ENCODE measurements at regions not wholly inside any gene's neighbourhood (a gene's known extent, or its start where the extent isn't known, plus 50 kb on each side); places are given as distances from the start of the nearest gene placed in this dataset.

DNA sequence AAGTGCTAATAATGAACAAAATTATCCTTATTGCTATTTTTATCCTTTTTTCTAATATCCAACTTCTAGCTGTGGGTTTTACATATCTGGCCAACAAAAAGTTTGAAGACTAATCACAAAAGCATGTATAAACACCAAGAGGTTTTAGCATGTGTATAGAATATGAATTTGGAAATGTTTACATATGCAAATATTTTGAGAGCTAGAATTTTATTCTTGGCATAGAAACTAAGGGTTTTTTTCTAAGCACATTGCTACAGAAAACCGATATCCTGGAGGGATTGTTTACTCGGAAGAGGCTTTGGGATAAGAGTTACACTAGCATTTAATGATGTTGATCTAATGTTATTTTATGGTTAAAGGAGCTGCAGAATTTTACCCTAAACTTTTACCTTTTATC is 392.1 kb downstream of the EFNB2 start:
- Histone ChIP-seq H3K4me2 (ENCODE audit: extremely low read depth, insufficient read depth, low read length) (peak overlapping the region; percentile 30), H3K27ac (ENCODE audit: insufficient read depth, low read length) (no peak overlapping the region), H3K4me3 (replicated peaks in 1 of 4; ENCODE audit: control extremely low read depth in 1 of 4, insufficient read depth in 1 of 4, low read depth in 3 of 4, low read length in 4 of 4) (no peak overlapping the region), H3K4me1 (ENCODE audit: control insufficient read depth, extremely low read depth, insufficient read depth, low read length) (peaks cover 11% of the 10 kb centered on the region), H3K27me3 (ENCODE audit: control insufficient read depth, insufficient read depth, low read length) (no peaks in the 10 kb centered on the region), H3K9me3 (ENCODE audit: control insufficient read depth, insufficient read depth, low read depth, low read length) (no peaks in the 10 kb centered on the region), H3K79me2 (ENCODE audit: control insufficient read depth, insufficient read depth, low read length) (no peaks in the 10 kb centered on the region), H2AFZ (ENCODE audit: low read length) (no peak overlapping the region), H3K9ac (ENCODE audit: insufficient read depth, low read length) (no peak overlapping the region), H4K20me1 (ENCODE audit: control insufficient read depth, extremely low read depth, insufficient read depth, low read length) (no peaks in the 10 kb centered on the region), H3K36me3 (ENCODE audit: control insufficient read depth, insufficient read depth, low read length) (no peaks in the 10 kb centered on the region)
- DNase-seq (ENCODE audit: low read depth in 2 of 2) = peak; percentile 62 to 95
- TF ChIP-seq, protein P1, sequence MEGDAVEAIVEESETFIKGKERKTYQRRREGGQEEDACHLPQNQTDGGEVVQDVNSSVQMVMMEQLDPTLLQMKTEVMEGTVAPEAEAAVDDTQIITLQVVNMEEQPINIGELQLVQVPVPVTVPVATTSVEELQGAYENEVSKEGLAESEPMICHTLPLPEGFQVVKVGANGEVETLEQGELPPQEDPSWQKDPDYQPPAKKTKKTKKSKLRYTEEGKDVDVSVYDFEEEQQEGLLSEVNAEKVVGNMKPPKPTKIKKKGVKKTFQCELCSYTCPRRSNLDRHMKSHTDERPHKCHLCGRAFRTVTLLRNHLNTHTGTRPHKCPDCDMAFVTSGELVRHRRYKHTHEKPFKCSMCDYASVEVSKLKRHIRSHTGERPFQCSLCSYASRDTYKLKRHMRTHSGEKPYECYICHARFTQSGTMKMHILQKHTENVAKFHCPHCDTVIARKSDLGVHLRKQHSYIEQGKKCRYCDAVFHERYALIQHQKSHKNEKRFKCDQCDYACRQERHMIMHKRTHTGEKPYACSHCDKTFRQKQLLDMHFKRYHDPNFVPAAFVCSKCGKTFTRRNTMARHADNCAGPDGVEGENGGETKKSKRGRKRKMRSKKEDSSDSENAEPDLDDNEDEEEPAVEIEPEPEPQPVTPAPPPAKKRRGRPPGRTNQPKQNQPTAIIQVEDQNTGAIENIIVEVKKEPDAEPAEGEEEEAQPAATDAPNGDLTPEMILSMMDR (conservative IDR thresholded peaks at IDR 0.05 in 1 of 2, IDR thresholded peaks at IDR 0.05 in 1 of 2; ENCODE audit: low read depth in 1 of 2, low read length in 2 of 2) = no peak
- TF ChIP-seq EZH2 (IDR thresholded peaks at IDR 0.05; ENCODE audit: low read length, missing control alignments) = no peak

DNA sequence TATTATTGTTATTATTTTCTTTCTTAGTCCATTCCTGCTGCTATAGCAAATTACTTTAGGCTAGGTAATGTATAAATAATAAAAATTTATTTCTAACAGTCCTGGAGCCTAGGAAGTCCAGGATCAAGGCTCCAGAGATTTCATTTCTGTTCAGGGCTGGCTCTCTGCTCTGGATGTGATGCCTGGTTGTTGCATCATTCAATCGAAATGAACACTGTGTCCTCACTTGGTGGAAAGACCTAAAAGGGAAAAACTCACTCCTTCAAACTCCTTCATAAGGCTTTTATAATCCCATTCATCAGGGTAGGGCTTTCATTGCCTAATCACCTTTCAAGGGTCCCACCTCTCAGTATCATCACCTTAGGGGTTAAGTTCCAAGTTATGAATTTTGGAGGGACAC is 395.0 kb downstream of the EFNB2 start:
- TF ChIP-seq EZH2 (IDR thresholded peaks at IDR 0.05; ENCODE audit: low read length, missing control alignments) = no peak
- TF ChIP-seq, protein P1 (conservative IDR thresholded peaks at IDR 0.05 in 1 of 2, IDR thresholded peaks at IDR 0.05 in 1 of 2; ENCODE audit: low read depth in 1 of 2, low read length in 2 of 2) = no peak
- Histone ChIP-seq H2AFZ (ENCODE audit: low read length) (no peak overlapping the region), H3K36me3 (ENCODE audit: control insufficient read depth, insufficient read depth, low read length) (no peaks in the 10 kb centered on the region), H3K27me3 (ENCODE audit: control insufficient read depth, insufficient read depth, low read length) (no peaks in the 10 kb centered on the region), H3K27ac (ENCODE audit: insufficient read depth, low read length) (no peak overlapping the region), H3K4me3 (replicated peaks in 1 of 4; ENCODE audit: control extremely low read depth in 1 of 4, insufficient read depth in 1 of 4, low read depth in 3 of 4, low read length in 4 of 4) (no peak overlapping the region), H3K4me2 (ENCODE audit: extremely low read depth, insufficient read depth, low read length) (no peak overlapping the region), H3K9me3 (ENCODE audit: control insufficient read depth, insufficient read depth, low read depth, low read length) (no peaks in the 10 kb centered on the region), H3K4me1 (ENCODE audit: control insufficient read depth, extremely low read depth, insufficient read depth, low read length) (peaks cover 11% of the 10 kb centered on the region), H3K9ac (ENCODE audit: insufficient read depth, low read length) (no peak overlapping the region), H3K79me2 (ENCODE audit: control insufficient read depth, insufficient read depth, low read length) (no peaks in the 10 kb centered on the region), H4K20me1 (ENCODE audit: control insufficient read depth, extremely low read depth, insufficient read depth, low read length) (no peaks in the 10 kb centered on the region)
- peak in 1 of 2 donors; percentile 71 for DNase-seq (ENCODE audit: low read depth in 2 of 2)

DNA sequence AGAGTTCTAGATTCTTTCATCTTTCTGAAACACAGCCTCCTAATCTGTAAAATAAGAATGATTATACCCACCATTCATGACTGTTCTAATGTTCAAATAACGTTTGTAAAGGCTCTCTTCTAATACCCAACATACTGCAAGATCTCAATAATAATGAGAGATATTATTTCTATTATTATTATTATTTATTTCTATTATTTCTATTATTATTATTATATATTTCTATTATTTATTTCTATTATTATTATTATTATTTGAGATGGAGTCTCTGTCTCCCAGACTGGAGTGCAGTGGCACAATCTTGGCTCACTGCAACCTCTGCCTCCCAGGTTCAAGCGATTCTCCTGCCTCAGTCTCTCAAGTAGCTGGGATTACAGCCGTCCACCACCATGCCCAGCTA is 395.5 kb downstream of the EFNB2 start:
- no peaks in the 10 kb centered on the region for H4K20me1 ChIP-seq (ENCODE audit: control insufficient read depth, extremely low read depth, insufficient read depth, low read length)
- no peak overlapping the region for H3K9ac ChIP-seq (ENCODE audit: insufficient read depth, low read length)
- no peak overlapping the region for H3K4me2 ChIP-seq (ENCODE audit: extremely low read depth, insufficient read depth, low read length)
- no peaks in the 10 kb centered on the region for H3K27me3 ChIP-seq (ENCODE audit: control insufficient read depth, insufficient read depth, low read length)
- H3K36me3 ChIP-seq (ENCODE audit: control insufficient read depth, insufficient read depth, low read length) = no peaks in the 10 kb centered on the region
- no peak for DNase-seq (ENCODE audit: low read depth in 2 of 2)
- no peaks in the 10 kb centered on the region for H3K79me2 ChIP-seq (ENCODE audit: control insufficient read depth, insufficient read depth, low read length)
- TF ChIP-seq EZH2 (IDR thresholded peaks at IDR 0.05; ENCODE audit: low read length, missing control alignments) = no peak
- TF ChIP-seq, protein P1 (conservative IDR thresholded peaks at IDR 0.05 in 1 of 2, IDR thresholded peaks at IDR 0.05 in 1 of 2; ENCODE audit: low read depth in 1 of 2, low read length in 2 of 2) = no peak
- H2AFZ ChIP-seq (ENCODE audit: low read length) = no peak overlapping the region
- peaks cover 11% of the 10 kb centered on the region for H3K4me1 ChIP-seq (ENCODE audit: control insufficient read depth, extremely low read depth, insufficient read depth, low read length)
- H3K27ac ChIP-seq (ENCODE audit: insufficient read depth, low read length) = no peak overlapping the region
- no peak overlapping the region for H3K4me3 ChIP-seq (replicated peaks in 1 of 4; ENCODE audit: control extremely low read depth in 1 of 4, insufficient read depth in 1 of 4, low read depth in 3 of 4, low read length in 4 of 4)
- no peaks in the 10 kb centered on the region for H3K9me3 ChIP-seq (ENCODE audit: control insufficient read depth, insufficient read depth, low read depth, low read length)
